Neuronal stem cell (in vitro differentiated cells): ENCODE measurements at regions not wholly inside any gene's neighbourhood (a gene's known extent, or its start where the extent isn't known, plus 50 kb on each side); places are given as distances from the start of the nearest gene placed in this dataset.

Experiments
- DNase-seq: peaks from one replicate; pipeline ENCODE4 v3.0.0-alpha.2; 2013; ENCODE audit warnings: low spot score
- H2AFZ ChIP-seq: one replicate; pipeline ENCODE4 v1.6.1; 2013; ENCODE audit warnings: mild to moderate bottlenecking, low read length, inconsistent platforms
- H2AK5ac ChIP-seq: 2 replicates; pipeline ENCODE4 v1.6.1; 2013; ENCODE audit warnings: low read depth, mild to moderate bottlenecking, inconsistent platforms, low read length, moderate library complexity, mixed read lengths
- H2BK120ac ChIP-seq: 2 replicates; pipeline ENCODE4 v1.6.1; 2013; ENCODE audit warnings: low read depth, mild to moderate bottlenecking, inconsistent platforms, low read length, moderate library complexity, mixed read lengths
- H2BK12ac ChIP-seq: one replicate; pipeline ENCODE4 v1.6.1; 2013; ENCODE audit warnings: low read length, inconsistent platforms
- H2BK15ac ChIP-seq: 2 replicates; pipeline ENCODE4 v1.6.1; 2013; ENCODE audit warnings: mild to moderate bottlenecking, low read length, inconsistent platforms, mixed read lengths
- H2BK5ac ChIP-seq: one replicate; pipeline ENCODE4 v1.6.1; 2013; ENCODE audit warnings: inconsistent platforms, mild to moderate bottlenecking, low read length, moderate library complexity
- H3K14ac ChIP-seq: one replicate; pipeline ENCODE4 v1.6.1; 2013; ENCODE audit warnings: low read length, inconsistent platforms
- H3K18ac ChIP-seq: 2 replicates; pipeline ENCODE4 v1.6.1; 2013; ENCODE audit warnings: low read length, inconsistent platforms
- H3K23ac ChIP-seq: 2 replicates; pipeline ENCODE4 v1.6.1; 2013; ENCODE audit warnings: low read depth, mild to moderate bottlenecking, mixed read lengths, low read length, inconsistent platforms; ENCODE audit not compliant: poor library complexity
- H3K27ac ChIP-seq: replicated peaks from 3 replicates; pipeline ENCODE4 v1.5.1; 2013; ENCODE audit warnings: low read length, inconsistent platforms
- H3K27me3 ChIP-seq, 3 experiments: 2 replicates each; pipeline ENCODE4 v1.6.1; 2013; ENCODE audit warnings: low read length in 3 of 3, mild to moderate bottlenecking in 2 of 3, inconsistent platforms in 1 of 3, low read depth in 1 of 3, mixed read lengths in 1 of 3, moderate library complexity in 1 of 3; ENCODE audit not compliant: control insufficient read depth in 3 of 3, insufficient read depth in 3 of 3
- H3K36me3 ChIP-seq, 2 donors: replicated peaks in 1 of 2; 2 replicates each; pipeline ENCODE4 v1.6.1; 2013; ENCODE audit warnings: low read length in 2 of 2; ENCODE audit not compliant: control insufficient read depth in 2 of 2, insufficient read depth in 2 of 2
- H3K4ac ChIP-seq: 2 replicates; pipeline ENCODE4 v1.6.1; 2013; ENCODE audit warnings: inconsistent platforms, mild to moderate bottlenecking, low read length, moderate library complexity
- H3K4me1 ChIP-seq, 2 donors: 1 replicate in 1 of 2; 2 replicates in 1 of 2; pipeline ENCODE4 v1.6.1; 2013; ENCODE audit warnings: low read length in 2 of 2, low read depth in 1 of 2; ENCODE audit not compliant: control insufficient read depth in 2 of 2, insufficient read depth in 1 of 2
- H3K4me2 ChIP-seq: one replicate; pipeline ENCODE4 v1.6.1; 2013; ENCODE audit warnings: mild to moderate bottlenecking, low read length, inconsistent platforms; ENCODE audit not compliant: insufficient read depth, poor library complexity, severe bottlenecking
- H3K4me3 ChIP-seq, 2 donors: 2 replicates each; pipeline ENCODE4 v1.5.1; 2013; ENCODE audit warnings: low read length in 2 of 2, mild to moderate bottlenecking in 2 of 2, inconsistent platforms in 1 of 2, moderate library complexity in 1 of 2
- H3K79me1 ChIP-seq: one replicate; pipeline ENCODE4 v1.6.1; 2013; ENCODE audit warnings: low read depth, mild to moderate bottlenecking, inconsistent platforms, low read length, moderate library complexity
- H3K9ac ChIP-seq: one replicate; pipeline ENCODE4 v1.6.1; 2013; ENCODE audit warnings: mild to moderate bottlenecking, low read depth, low read length, inconsistent platforms; ENCODE audit not compliant: poor library complexity
- H3K9me3 ChIP-seq, 2 donors: replicated peaks in 1 of 2; 2 replicates each; pipeline versions ENCODE3 to v1.6.1; 2013; ENCODE audit warnings: low read length in 2 of 2, mild to moderate bottlenecking in 2 of 2, inconsistent platforms in 1 of 2, low read depth in 1 of 2, mixed read lengths in 1 of 2, moderate library complexity in 1 of 2; ENCODE audit not compliant: control insufficient read depth in 2 of 2, insufficient read depth in 1 of 2
- H4K8ac ChIP-seq: one replicate; pipeline ENCODE4 v1.6.1; 2013; ENCODE audit warnings: low read depth, mild to moderate bottlenecking, inconsistent platforms, low read length, moderate library complexity
- H4K91ac ChIP-seq: one replicate; pipeline ENCODE4 v1.6.1; 2013; ENCODE audit warnings: low read length, low read depth, mild to moderate bottlenecking, inconsistent platforms; ENCODE audit not compliant: poor library complexity
- WGBS, 2 donors: extraction: QIAGEN DNeasy Blood & Tissue Kit; methylation state at CpG; one replicate each; pipeline ENCODE4 v1.1.7; 2013; ENCODE audit warnings: missing lambda C conversion rate in 2 of 2, mixed read lengths in 1 of 2; ENCODE audit not compliant: insufficient read length in 2 of 2, insufficient replicate concordance in 1 of 2; ENCODE audit errors: extremely low coverage in 2 of 2; 5-methylcytosine and 5-hydroxymethylcytosine counted together

- Histone ChIP-seq H3K4ac (no peak overlapping the region), H3K4me2 (no peak overlapping the region), H3K4me1 (no peaks in the 10 kb centered on the region), H3K27me3 (no peaks in the 10 kb centered on the region), H3K14ac (no peak overlapping the region), H3K18ac (no peak overlapping the region), H2AK5ac (no peak overlapping the region), H2BK12ac (no peak overlapping the region), H3K27ac (no peak overlapping the region), H2AFZ (peak overlapping the region; percentile 36), H4K8ac (no peak overlapping the region), H2BK15ac (no peak overlapping the region), H3K9me3 (no peaks in the 10 kb centered on the region), H3K9ac (no peak overlapping the region), H3K79me1 (no peaks in the 10 kb centered on the region), H3K36me3 (no peaks in the 10 kb centered on the region), H3K4me3 (no peak overlapping the region), H4K91ac (no peak overlapping the region), H2BK5ac (no peak overlapping the region), H3K23ac (no peak overlapping the region), H2BK120ac (no peak overlapping the region)
- WGBS, 2 donors = no CpG with 5 or more reads among the region's 2 CpGs
- DNase-seq = no peak
These were observed 504.6 kb upstream of the KLHL1 start for GRCh38 chr13:70612881-70613280.

DNA sequence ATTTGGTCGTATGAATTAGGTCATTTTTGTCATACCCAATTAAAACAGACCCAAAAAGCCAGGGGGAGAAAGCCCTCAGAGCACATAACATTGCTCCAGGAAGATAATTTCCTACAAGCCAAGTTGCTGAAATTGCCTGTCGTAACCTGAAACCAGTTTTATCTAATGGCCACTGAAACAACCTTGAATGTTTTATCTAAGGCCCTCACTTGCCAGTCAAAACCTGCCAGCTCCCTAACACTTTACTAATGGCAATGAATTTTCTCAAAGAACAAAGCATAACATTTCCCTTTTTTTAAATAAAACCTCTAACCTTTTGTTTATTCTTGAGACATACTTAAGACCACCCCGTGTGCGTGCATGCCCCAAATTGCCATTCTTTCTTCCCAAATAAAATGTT lies 496.2 kb upstream of the KLHL1 start:
- no peak overlapping the region for H2BK12ac ChIP-seq
- no peak overlapping the region for H3K4ac ChIP-seq
- H3K4me3 ChIP-seq = no peak overlapping the region
- peak overlapping the region; percentile 28 for H2AFZ ChIP-seq
- peaks cover 0 to 2% of the 10 kb centered on the region in 2 donors for H3K9me3 ChIP-seq
- no peak overlapping the region for H2AK5ac ChIP-seq
- H3K27me3 ChIP-seq = no peaks in the 10 kb centered on the region
- H3K14ac ChIP-seq = no peak overlapping the region
- no peak overlapping the region for H3K18ac ChIP-seq
- H2BK120ac ChIP-seq = no peak overlapping the region
- H3K27ac ChIP-seq = no peak overlapping the region
- H4K8ac ChIP-seq = no peak overlapping the region
- WGBS, 2 donors = no CpG with 5 or more reads among the region's 4 CpGs
- H2BK15ac ChIP-seq = no peak overlapping the region
- no peaks in the 10 kb centered on the region for H3K79me1 ChIP-seq
- H3K9ac ChIP-seq = no peak overlapping the region
- H3K23ac ChIP-seq = no peak overlapping the region
- no peak overlapping the region for H2BK5ac ChIP-seq
- H3K4me1 ChIP-seq = no peaks in the 10 kb centered on the region
- H3K4me2 ChIP-seq = no peak overlapping the region
- no peaks in the 10 kb centered on the region for H3K36me3 ChIP-seq
- DNase-seq = no peak
- no peak overlapping the region for H4K91ac ChIP-seq

DNA sequence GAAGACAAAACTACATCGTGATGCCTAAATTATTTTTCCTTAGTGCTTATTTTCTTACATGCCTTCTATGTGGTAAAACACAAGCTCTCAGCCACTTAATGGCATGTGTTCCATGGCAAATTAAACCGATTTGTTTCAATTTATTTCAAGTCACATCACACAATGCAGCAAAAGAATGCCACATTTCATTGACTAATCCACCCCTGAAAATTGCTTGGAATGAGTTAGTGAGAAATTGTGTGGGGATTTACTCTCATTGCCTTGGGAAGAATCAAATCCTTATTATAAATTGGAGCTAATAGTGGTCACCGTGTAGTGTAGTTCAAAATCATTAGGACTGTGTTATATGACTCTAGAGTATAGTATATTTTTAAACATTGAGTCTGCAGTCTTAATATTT lies 485.5 kb upstream of the KLHL1 start:
- H2BK15ac ChIP-seq = no peak overlapping the region
- WGBS, 2 donors = no CpG with 5 or more reads among the region's 3 CpGs
- no peak overlapping the region for H3K9ac ChIP-seq
- H2AFZ ChIP-seq = no peak overlapping the region
- H4K91ac ChIP-seq = no peak overlapping the region
- no peaks in the 10 kb centered on the region for H3K79me1 ChIP-seq
- H3K14ac ChIP-seq = no peak overlapping the region
- H3K4me3 ChIP-seq = no peak overlapping the region
- no peak overlapping the region for H2BK120ac ChIP-seq
- no peaks in the 10 kb centered on the region for H3K9me3 ChIP-seq
- no peaks in the 10 kb centered on the region for H3K4me1 ChIP-seq
- no peak overlapping the region for H2BK12ac ChIP-seq
- no peaks in the 10 kb centered on the region for H3K36me3 ChIP-seq
- H3K23ac ChIP-seq = no peak overlapping the region
- no peak overlapping the region for H3K18ac ChIP-seq
- no peak overlapping the region for H3K4ac ChIP-seq
- H2AK5ac ChIP-seq = no peak overlapping the region
- H3K27me3 ChIP-seq = no peaks in the 10 kb centered on the region
- no peak overlapping the region for H3K27ac ChIP-seq
- H3K4me2 ChIP-seq = no peak overlapping the region
- no peak overlapping the region for H2BK5ac ChIP-seq
- H4K8ac ChIP-seq = no peak overlapping the region
- no peak for DNase-seq

- Histone ChIP-seq H2AK5ac (no peak overlapping the region), H2BK12ac (no peak overlapping the region), H3K4me2 (no peak overlapping the region), H3K4me3 (no peak overlapping the region), H3K23ac (no peak overlapping the region), H2BK120ac (no peak overlapping the region), H3K4ac (no peak overlapping the region), H3K36me3 (no peaks in the 10 kb centered on the region), H3K9ac (no peak overlapping the region), H3K27ac (no peak overlapping the region), H4K91ac (no peak overlapping the region), H4K8ac (no peak overlapping the region), H2BK15ac (no peak overlapping the region), H3K18ac (no peak overlapping the region), H2AFZ (no peak overlapping the region), H3K4me1 (no peaks in the 10 kb centered on the region), H3K79me1 (no peaks in the 10 kb centered on the region), H3K14ac (no peak overlapping the region), H2BK5ac (no peak overlapping the region), H3K9me3 (no peaks in the 10 kb centered on the region), H3K27me3 (no peaks in the 10 kb centered on the region)
- no peak for DNase-seq
- WGBS, 2 donors = no CpG with 5 or more reads among the region's 4 CpGs
These were observed 476.9 kb upstream of the KLHL1 start for GRCh38 chr13:70585109-70585508.
